Urinary bladder (tissue), 3 donors: ENCODE measurements at regions not wholly inside any gene's neighbourhood (a gene's known extent, or its start where the extent isn't known, plus 50 kb on each side); places are given as distances from the start of the nearest gene placed in this dataset.
"Not testable (repeated sequence)": the region's sequence is repeated elsewhere in the genome, so short reads cannot be mapped to it uniquely, and the experiment has no call there.

Experiments used
- DNase-seq: peaks from one replicate; pipeline ENCODE4 v3.0.0-alpha.2; 2015; ENCODE audit errors: extremely low spot score
- H3K27ac ChIP-seq: one replicate; pipeline ENCODE4 v1.5.1; 2013; ENCODE audit warnings: low read depth, mild to moderate bottlenecking, moderate library complexity
- H3K36me3 ChIP-seq: one replicate; pipeline ENCODE4 v1.6.1; 2013; ENCODE audit warnings: mild to moderate bottlenecking, moderate library complexity; ENCODE audit not compliant: insufficient read depth
- H3K4me1 ChIP-seq: one replicate; pipeline ENCODE4 v1.6.1; 2013; ENCODE audit warnings: mild to moderate bottlenecking, moderate library complexity; ENCODE audit not compliant: insufficient read depth
- H3K4me3 ChIP-seq: one replicate; pipeline ENCODE4 v1.5.1; 2013; ENCODE audit warnings: low read depth, low read length
- WGBS: extraction: QIAGEN DNeasy Blood & Tissue Kit; methylation state at CpG from one replicate; pipeline ENCODE4 v1.1.7; 2013; 5-methylcytosine and 5-hydroxymethylcytosine counted together
- donor health status: healthy with polysubstance abuse.
- donor health status: healthy.

DNA sequence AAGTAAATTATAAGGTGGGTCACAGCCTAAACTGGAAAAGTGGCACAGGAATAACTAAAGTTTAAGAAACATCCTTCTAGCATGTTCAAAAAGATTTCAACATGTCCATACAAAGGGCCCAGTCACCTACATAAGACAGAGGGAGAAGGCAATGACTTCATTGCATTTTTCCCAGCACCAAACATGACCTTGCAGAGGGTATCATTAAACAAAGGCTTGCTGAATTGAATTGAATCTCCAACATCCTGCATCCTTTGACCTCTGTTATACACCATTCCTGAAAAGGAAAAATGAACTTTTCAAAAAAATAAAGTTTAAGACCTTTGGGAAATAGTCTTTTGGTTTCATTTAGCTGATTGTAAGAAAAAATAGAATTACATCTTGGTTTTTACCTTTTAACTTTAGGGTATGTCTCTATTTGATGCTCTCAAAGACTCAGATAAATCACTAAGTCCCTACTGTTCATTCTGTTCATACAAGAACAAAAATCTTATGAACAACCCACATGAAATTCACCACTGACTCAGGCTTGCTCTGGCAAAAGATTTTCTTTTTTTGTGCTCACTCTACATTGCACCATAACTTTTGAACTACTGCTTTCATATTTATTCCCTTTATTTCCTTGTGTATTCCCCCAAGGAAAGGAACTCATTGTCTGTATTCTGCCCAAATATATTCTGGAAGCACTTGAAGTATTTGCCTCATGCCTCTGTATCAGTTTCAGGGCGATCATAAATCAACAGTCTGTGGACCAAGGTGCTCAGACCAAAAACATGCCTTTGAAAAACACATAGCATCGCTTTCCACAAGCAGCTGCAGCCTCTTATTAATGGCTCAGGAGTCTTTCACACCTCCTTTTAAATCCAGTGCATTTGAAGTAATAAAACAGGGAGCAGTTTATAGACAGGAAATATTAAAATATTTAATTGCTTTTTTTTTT lies 121.7 kb downstream of the DUSP6 start:
- 53% methylated on average over 2 of the region's 2 CpGs for WGBS
- Histone ChIP-seq H3K4me3 (no peak overlapping the region), H3K4me1 (no peaks in the 10 kb centered on the region), H3K27ac (no peak overlapping the region), H3K36me3 (no peaks in the 10 kb centered on the region)
- no peak for DNase-seq

DNA sequence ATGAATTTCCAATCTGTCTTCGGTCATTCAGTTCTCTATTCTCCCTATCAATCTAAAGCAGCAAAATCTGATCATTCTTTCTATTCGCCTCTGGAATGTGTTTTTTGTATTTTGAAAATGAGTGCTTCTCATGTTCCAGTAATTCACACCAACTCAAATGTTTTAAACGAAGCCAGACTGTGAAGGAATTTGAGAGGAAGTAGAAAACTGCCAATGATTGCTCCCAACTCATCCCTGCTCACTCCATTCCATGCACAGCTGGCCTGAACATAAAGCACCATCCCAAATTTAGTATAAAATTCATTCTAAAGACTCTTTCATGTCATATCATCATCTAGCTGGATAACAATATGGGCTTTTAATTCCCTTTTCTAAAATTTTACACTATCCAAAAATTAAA lies 123.8 kb downstream of the DUSP6 start:
- no peak for DNase-seq
- WGBS: 85% methylated on average over 3 of the region's 3 CpGs
- H3K4me1 ChIP-seq: no peaks in the 10 kb centered on the region
- no peaks in the 10 kb centered on the region for H3K36me3 ChIP-seq
- H3K27ac ChIP-seq: no peak overlapping the region
- no peak overlapping the region for H3K4me3 ChIP-seq

DNA sequence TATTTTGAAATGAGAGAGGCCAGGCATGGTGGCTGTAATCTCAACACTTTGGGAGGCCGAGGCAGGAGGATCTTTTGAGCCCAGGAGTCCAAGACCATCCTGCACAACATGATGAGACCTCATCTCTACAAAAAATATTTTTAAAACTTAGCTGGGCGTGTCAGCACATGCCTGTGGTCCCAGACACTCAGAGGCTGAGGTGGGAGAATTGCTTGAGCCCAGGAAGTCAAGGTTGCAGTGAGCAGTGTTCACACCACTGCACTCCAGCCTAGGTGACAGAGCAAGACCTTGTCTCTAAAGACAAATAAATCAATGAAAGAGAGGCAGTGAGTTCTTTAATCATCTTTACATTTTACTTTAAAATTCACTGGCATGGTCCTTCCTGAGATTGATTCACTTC lies 124.5 kb downstream of the DUSP6 start:
- WGBS: 98% methylated on average over 2 of the region's 2 CpGs
- no peaks in the 10 kb centered on the region for H3K4me1 ChIP-seq

DNA sequence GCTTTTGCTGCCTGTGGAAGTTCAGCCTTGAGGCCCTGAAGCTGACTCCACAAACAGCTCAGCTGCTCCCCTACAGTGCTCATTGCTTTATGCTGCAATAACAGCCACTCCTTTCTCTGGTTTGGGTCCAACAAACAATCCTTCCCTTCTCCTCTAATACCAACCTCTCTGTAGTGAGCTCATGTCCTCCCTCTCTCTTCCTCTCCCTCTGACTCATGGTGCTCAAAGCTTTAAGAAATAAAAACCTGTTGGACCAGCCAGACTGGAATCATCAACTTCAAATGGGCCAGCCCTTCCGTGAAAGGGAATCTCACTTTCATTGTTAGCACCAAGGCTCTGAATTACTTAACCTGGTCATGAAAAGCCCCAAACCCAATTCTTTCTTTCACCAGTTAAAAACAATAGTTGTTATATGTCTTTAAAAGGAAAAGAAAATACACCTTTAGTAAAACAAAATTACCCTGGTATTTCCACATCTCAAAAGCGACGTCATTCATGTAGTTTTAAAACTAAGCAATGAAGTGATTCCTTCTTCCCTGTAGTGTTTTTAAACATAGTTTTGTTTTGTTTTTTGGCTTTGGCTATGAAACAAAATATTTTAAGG lies 126.4 kb downstream of the DUSP6 start:
- Histone ChIP-seq H3K4me1 (no peaks in the 10 kb centered on the region), H3K36me3 (no peaks in the 10 kb centered on the region), H3K4me3 (no peak overlapping the region), H3K27ac (peak overlapping the region; percentile 38)
- 58% methylated on average over 3 of the region's 3 CpGs for WGBS
- peak; percentile 93 for DNase-seq

More for the DNA sequence above, 124.5 kb downstream of the DUSP6 start:
- H3K4me3 ChIP-seq: no peak overlapping the region
- H3K27ac ChIP-seq: no peak overlapping the region
- no peaks in the 10 kb centered on the region for H3K36me3 ChIP-seq
- no peak for DNase-seq

DNA sequence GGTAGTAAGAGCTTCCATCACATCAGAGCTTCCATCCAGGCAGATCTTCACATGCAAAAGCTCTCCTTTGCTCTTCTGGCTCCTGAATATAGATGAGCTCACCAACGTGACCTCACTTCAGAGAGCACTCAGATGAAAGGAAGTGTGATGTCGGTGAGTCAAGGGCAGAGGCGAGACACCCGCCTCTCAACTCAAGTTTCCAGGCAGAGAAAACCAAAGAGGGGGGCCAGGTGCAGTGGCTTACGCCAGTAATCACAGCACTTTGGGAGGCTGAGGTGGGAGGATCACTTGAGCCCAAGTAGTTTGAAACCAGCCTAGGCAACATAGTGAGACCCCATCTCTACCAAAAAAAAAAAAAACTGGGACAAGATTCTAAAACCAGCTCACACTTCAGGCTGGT lies 126.9 kb downstream of the DUSP6 start:
- no peak overlapping the region for H3K4me3 ChIP-seq
- DNase-seq: no peak
- H3K36me3 ChIP-seq: no peaks in the 10 kb centered on the region
- H3K27ac ChIP-seq: peak overlapping the region; percentile 40
- 73% methylated on average over 5 of the region's 5 CpGs for WGBS
- no peaks in the 10 kb centered on the region for H3K4me1 ChIP-seq

DNA sequence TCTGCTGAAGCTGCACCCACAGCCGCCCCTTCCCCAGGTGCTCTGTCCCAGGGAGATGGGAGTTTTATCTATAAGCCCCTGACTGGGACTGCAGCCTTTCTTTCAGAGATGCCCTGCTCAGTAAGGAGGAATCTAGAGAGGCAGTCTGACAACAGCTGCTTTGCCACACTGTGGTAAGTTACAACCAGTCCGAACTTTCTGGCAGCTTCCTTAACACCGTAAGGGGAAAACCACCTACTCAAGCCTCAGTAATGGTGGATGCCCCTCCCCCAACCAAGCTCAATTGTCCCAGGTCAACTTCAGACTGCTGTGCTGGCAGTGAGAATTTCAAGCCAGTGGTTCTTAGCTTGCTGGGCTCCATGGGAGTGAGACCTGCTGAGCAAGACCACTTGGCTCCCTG lies 129.7 kb downstream of the DUSP6 start:
- not testable (repeated sequence) for H3K36me3 ChIP-seq, H3K4me3 ChIP-seq, DNase-seq, H3K27ac ChIP-seq, H3K4me1 ChIP-seq
- WGBS: 87% methylated on average over 3 of the region's 3 CpGs

DNA sequence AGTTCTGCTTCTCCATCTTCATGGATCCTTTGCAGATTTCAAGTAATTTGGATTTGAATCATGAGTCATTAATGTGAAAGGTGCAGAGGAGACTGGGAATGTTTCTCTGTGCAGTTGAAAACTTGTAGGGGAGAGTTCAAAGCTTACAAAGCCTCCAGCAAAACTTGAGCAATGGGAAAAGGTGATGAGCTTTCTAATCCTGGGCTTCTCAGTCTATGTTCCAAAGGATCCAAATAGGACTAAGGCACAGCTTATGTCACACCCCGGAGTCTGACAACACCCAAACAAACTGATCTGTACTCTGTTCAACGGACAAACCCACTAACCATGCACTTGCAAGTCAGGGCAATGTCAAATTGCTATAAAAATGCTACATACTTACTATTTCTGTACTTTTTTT lies 134.8 kb downstream of the DUSP6 start:
- Histone ChIP-seq H3K36me3 (no peaks in the 10 kb centered on the region), H3K4me3 (no peak overlapping the region), H3K27ac (no peak overlapping the region), H3K4me1 (no peaks in the 10 kb centered on the region)
- WGBS: 76% methylated on average over 2 of the region's 2 CpGs
- no peak for DNase-seq

DNA sequence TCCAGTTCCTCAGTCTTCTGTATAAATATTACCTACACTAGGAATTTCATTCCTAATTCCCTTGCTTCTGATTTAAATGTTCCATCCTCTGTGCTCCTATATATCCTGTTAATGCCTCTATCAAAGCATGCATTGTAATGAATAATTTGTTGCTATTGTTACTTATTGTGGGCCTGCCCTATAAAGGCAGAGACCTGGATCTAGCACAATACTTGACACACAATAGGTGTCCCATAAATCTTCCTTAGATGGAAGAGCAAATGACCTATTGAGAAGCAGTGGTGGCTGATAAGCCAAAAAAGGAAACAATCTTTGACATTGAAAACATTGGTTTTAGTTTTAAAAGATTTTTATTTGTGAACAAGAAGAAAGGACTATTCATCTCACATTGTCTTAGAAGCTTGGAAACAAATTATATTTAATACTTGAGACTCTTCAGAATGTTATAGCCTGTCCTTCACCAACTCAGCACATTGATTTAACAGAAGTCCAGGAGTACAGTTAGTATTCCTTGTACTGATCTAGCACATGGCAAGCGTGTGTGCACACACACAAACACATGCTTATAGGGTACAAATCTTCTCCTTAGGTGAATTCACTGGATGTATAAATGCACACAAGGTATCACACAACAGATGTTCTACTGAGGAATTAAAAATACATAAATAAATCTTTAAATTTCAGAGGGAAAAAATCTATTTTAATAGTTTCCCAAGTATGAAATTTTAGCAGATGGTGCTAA lies 135.9 kb downstream of the DUSP6 start:
- H3K27ac ChIP-seq: no peak overlapping the region
- 99% methylated on average over 1 of the region's 1 CpG for WGBS
- DNase-seq: no peak
- H3K36me3 ChIP-seq: no peaks in the 10 kb centered on the region
- H3K4me3 ChIP-seq: no peak overlapping the region
- H3K4me1 ChIP-seq: no peaks in the 10 kb centered on the region

DNA sequence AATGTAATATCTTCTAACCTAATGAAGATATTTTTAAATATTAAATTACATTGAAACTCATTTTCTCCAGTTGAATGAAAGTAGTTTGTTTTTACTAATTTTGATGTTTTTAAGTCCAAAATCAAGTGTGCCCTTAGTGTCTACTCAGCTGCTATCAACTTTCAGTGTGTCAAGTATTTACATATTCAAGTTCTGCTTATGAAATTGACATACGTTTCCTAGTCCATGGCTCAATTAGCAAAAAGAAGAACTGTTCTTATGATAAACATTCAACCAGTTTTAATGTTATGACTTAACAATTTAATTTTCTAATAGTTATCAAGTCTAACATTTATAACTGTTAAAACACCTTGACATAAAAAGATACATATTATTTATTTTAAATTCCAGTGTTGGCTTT lies 137.1 kb downstream of the DUSP6 start:
- 89% methylated on average over 1 of the region's 1 CpG for WGBS
- no peak overlapping the region for H3K4me3 ChIP-seq
- no peak for DNase-seq
- H3K27ac ChIP-seq: no peak overlapping the region
- no peaks in the 10 kb centered on the region for H3K4me1 ChIP-seq
- no peaks in the 10 kb centered on the region for H3K36me3 ChIP-seq

DNA sequence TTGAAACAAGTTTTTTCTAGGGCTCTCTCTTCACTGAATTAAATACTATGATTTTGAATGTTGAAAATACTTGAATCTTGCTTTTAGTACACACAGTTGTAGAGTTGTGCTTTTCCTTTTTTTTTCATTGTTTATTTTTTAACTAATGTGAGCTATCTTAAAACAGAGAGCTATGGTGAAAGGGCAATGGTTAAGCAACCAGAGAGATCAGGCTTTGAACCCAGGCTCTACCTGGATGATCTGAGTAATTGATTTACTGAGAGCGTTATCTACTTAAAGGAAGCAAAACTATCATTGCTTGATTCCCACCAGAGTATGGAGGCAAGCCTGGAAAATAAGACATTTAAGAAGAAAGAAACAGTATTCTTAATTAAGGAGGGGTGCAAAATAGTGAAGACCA lies 138.6 kb downstream of the DUSP6 start:
- Histone ChIP-seq H3K4me1 (no peaks in the 10 kb centered on the region), H3K4me3 (no peak overlapping the region), H3K36me3 (no peaks in the 10 kb centered on the region), H3K27ac (no peak overlapping the region)
- WGBS: 98% methylated on average over 1 of the region's 1 CpG
- DNase-seq: no peak

DNA sequence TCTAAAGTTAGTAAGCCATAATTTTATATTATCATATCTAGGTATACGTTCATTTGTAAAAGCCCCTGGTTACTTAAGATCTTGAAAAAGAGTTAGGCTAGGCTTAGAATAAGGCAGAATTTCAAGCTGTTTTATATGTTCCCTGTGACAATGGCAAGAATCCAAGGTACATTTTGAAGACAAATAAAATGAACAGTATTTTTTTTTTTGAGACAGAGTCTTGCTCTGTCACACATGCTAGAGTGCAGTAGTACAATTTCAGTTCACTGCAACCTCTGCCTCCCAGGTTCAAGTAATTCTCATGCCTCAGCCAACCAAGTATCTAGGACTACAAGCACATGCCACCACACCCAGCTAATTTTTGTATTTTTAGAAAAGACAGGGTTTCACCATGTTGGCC lies 139.2 kb downstream of the DUSP6 start:
- Histone ChIP-seq H3K36me3 (no peaks in the 10 kb centered on the region), H3K4me1 (no peaks in the 10 kb centered on the region), H3K4me3 (no peak overlapping the region), H3K27ac (no peak overlapping the region)
- 76% methylated on average over 1 of the region's 1 CpG for WGBS
- DNase-seq: no peak

DNA sequence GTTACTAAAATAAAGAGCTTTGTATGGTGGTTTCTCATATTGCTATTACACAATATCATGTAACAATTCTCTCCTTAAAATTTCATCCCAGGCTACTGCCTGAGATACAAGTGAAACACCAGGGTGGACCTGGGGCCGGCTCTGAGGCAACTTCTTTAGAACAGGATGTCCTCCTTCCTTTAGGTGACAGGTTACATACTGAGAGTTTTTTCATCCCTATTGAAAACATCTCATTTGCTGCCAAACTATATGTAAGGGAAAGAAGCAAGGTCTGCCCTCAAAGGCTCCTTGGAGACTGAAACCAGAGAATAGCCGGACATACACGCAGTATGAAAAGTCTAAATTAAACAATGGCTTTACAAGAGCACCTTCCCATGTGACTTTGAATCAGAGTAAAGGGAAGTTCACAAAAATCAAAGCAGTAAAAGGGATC lies 139.9 kb downstream of the DUSP6 start:
- no peak for DNase-seq
- H3K27ac ChIP-seq: no peak overlapping the region
- 42% methylated on average over 3 of the region's 3 CpGs for WGBS

DNA sequence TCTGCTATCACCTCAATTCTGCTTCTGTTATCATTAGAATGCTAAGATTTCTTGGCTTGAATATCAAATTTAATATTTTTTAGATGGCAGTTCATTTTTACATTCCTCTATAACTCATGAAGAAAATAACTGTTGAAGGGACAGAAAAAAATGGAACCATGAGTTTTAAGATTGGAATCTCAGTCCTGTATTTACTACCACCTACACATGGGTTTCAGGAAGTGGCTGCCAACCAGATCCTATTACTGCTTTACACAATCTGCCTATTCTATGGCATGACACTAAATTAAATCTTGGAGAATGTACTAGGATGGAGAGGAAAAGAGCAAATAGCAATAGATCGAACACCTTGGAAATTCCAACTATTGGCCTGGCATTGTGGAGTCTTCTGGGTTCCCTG lies 140.8 kb downstream of the DUSP6 start:
- H3K27ac ChIP-seq: no peak overlapping the region
- DNase-seq: no peak
- H3K4me1 ChIP-seq: no peaks in the 10 kb centered on the region
- H3K4me3 ChIP-seq: no peak overlapping the region
- WGBS: 100% methylated on average over 1 of the region's 1 CpG
- H3K36me3 ChIP-seq: no peaks in the 10 kb centered on the region

More for the DNA sequence above, 139.9 kb downstream of the DUSP6 start:
- H3K4me3 ChIP-seq: no peak overlapping the region
- no peaks in the 10 kb centered on the region for H3K36me3 ChIP-seq
- H3K4me1 ChIP-seq: no peaks in the 10 kb centered on the region

DNA sequence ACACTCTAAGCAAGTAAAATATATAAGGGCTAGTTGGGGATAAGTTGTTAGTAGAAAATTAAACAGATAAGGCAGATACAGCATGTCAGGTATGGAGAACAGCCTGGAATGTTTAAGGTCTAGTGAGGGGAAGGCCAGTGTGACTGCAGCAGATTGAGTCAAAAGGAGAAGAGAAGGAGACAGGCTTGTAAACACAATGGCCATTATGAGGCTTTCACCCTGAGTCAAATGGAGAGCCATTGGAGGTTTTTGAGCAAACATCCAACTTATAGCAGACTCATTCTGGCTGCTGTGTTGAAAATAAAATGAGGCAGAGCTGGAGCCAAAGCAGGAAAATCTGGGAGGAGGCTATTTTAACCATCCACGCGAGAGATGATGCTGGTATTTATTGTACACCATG lies 142.0 kb downstream of the DUSP6 start:
- no peak overlapping the region for H3K27ac ChIP-seq
- 81% methylated on average over 2 of the region's 2 CpGs for WGBS

More for the DNA sequence above, 142.0 kb downstream of the DUSP6 start:
- no peak for DNase-seq
- H3K4me1 ChIP-seq: no peaks in the 10 kb centered on the region
- H3K36me3 ChIP-seq: no peaks in the 10 kb centered on the region
- no peak overlapping the region for H3K4me3 ChIP-seq
